H9 (cell line): ENCODE measurements at regions not wholly inside any gene's neighbourhood (a gene's known extent, or its start where the extent isn't known, plus 50 kb on each side); places are given as distances from the start of the nearest gene placed in this dataset.

Source experiments
- DNase-seq: peaks from one replicate; pipeline ENCODE4 v3.0.0-alpha.2; 2017
- H2AFZ ChIP-seq: one replicate; pipeline ENCODE4 v1.6.1; 2013; ENCODE audit warnings: mild to moderate bottlenecking, low read length, control low read depth, moderate library complexity
- H2AK5ac ChIP-seq: 2 replicates; pipeline ENCODE4 v1.6.1; 2013; ENCODE audit warnings: low read length, control low read depth, mixed read lengths; ENCODE audit not compliant: insufficient read length
- H2BK120ac ChIP-seq: one replicate; pipeline ENCODE4 v1.6.1; 2013; ENCODE audit warnings: low read depth, mild to moderate bottlenecking, low read length, control low read depth, inconsistent platforms; ENCODE audit not compliant: poor library complexity, severe bottlenecking
- H2BK12ac ChIP-seq: 2 replicates; pipeline ENCODE4 v1.6.1; 2013; ENCODE audit warnings: low read length, control low read depth, mixed read lengths, low read depth; ENCODE audit not compliant: insufficient read length
- H2BK15ac ChIP-seq: 2 replicates; pipeline ENCODE4 v1.6.1; 2013; ENCODE audit warnings: low read depth, low read length, control low read depth
- H2BK20ac ChIP-seq: one replicate; pipeline ENCODE4 v1.6.1; 2013; ENCODE audit warnings: low read depth, mild to moderate bottlenecking, low read length, control low read depth, inconsistent platforms; ENCODE audit not compliant: poor library complexity, severe bottlenecking
- H2BK5ac ChIP-seq: 2 replicates; pipeline ENCODE4 v1.6.1; 2013; ENCODE audit warnings: low read length, control low read depth, mixed read lengths; ENCODE audit not compliant: insufficient read length
- H3K14ac ChIP-seq: 2 replicates; pipeline ENCODE4 v1.6.1; 2013; ENCODE audit warnings: low read length, control low read depth; ENCODE audit not compliant: insufficient read depth
- H3K18ac ChIP-seq: 2 replicates; pipeline ENCODE4 v1.6.1; 2013; ENCODE audit warnings: low read depth, mild to moderate bottlenecking, mixed read lengths, low read length, control low read depth; ENCODE audit not compliant: insufficient read length
- H3K23ac ChIP-seq: 2 replicates; pipeline ENCODE4 v1.6.1; 2013; ENCODE audit warnings: low read length, control low read depth, mixed read lengths, low read depth; ENCODE audit not compliant: insufficient read length
- H3K23me2 ChIP-seq: 2 replicates; pipeline ENCODE4 v1.6.1; 2013; ENCODE audit warnings: low read depth, mild to moderate bottlenecking, mixed read lengths, low read length, control low read depth; ENCODE audit not compliant: insufficient read length, poor library complexity, severe bottlenecking
- H3K27ac ChIP-seq: 2 replicates; pipeline ENCODE4 v1.5.1; 2013; ENCODE audit warnings: low read length, control low read depth, mixed read lengths, low read depth; ENCODE audit not compliant: insufficient read length
- H3K27me3 ChIP-seq: 2 replicates; pipeline ENCODE4 v1.6.1; 2013; ENCODE audit warnings: low read length, control low read depth, inconsistent platforms; ENCODE audit not compliant: insufficient read depth
- H3K4ac ChIP-seq: 2 replicates; pipeline ENCODE4 v1.6.1; 2013; ENCODE audit warnings: low read depth, mild to moderate bottlenecking, control low read depth, inconsistent platforms, low read length, moderate library complexity
- H3K4me1 ChIP-seq: 2 replicates; pipeline ENCODE4 v1.6.1; 2013; ENCODE audit warnings: low read length, control low read depth, inconsistent platforms; ENCODE audit not compliant: insufficient read depth
- H3K4me2 ChIP-seq: 2 replicates; pipeline ENCODE4 v1.6.1; 2013; ENCODE audit warnings: low read length, control low read depth, mixed read lengths; ENCODE audit not compliant: insufficient read length, insufficient read depth
- H3K56ac ChIP-seq: 2 replicates; pipeline ENCODE4 v1.6.1; 2013; ENCODE audit warnings: low read depth, mild to moderate bottlenecking, mixed read lengths, low read length, control low read depth; ENCODE audit not compliant: insufficient read length
- H3K79me1 ChIP-seq: 2 replicates; pipeline ENCODE4 v1.6.1; 2013; ENCODE audit warnings: low read depth, mild to moderate bottlenecking, moderate library complexity, low read length, control low read depth, inconsistent platforms; ENCODE audit not compliant: insufficient read depth, poor library complexity, severe bottlenecking
- H3K79me2 ChIP-seq: 2 replicates; pipeline ENCODE4 v1.6.1; 2013; ENCODE audit warnings: low read length, control low read depth, inconsistent platforms; ENCODE audit not compliant: insufficient read depth
- H3K9ac ChIP-seq: 2 replicates; pipeline ENCODE4 v1.6.1; 2013; ENCODE audit warnings: low read length, control low read depth, mixed read lengths; ENCODE audit not compliant: insufficient read length; ENCODE audit errors: extremely low read depth
- H3K9me3 ChIP-seq: one replicate; pipeline ENCODE4 v1.6.1; 2013; ENCODE audit warnings: low read depth, low read length, inconsistent platforms; ENCODE audit not compliant: control insufficient read depth
- H3T11ph ChIP-seq: one replicate; pipeline ENCODE4 v1.6.1; 2013; ENCODE audit warnings: mild to moderate bottlenecking, low read length, control low read depth, inconsistent platforms
- H4K20me1 ChIP-seq: one replicate; pipeline ENCODE4 v1.6.1; 2013; ENCODE audit not compliant: control insufficient read depth, insufficient read length, insufficient read depth
- H4K5ac ChIP-seq: 2 replicates; pipeline ENCODE4 v1.6.1; 2013; ENCODE audit warnings: low read depth, mild to moderate bottlenecking, mixed read lengths, low read length, control low read depth; ENCODE audit not compliant: insufficient read length
- H4K8ac ChIP-seq: replicated peaks from 2 replicates; pipeline ENCODE4 v1.6.1; 2013; ENCODE audit warnings: low read length, control low read depth, mixed read lengths, low read depth; ENCODE audit not compliant: insufficient read length
- H4K91ac ChIP-seq: 2 replicates; pipeline ENCODE4 v1.6.1; 2013; ENCODE audit warnings: low read depth, mild to moderate bottlenecking, moderate library complexity, mixed read lengths, low read length, control low read depth; ENCODE audit not compliant: insufficient read length
- H3K27ac Mint-ChIP-seq, 3 experiments: 2 replicates in 2 of 3; 3 replicates in 1 of 3; pipeline ENCODE4 v1.8.0; 2020 to 2021; ENCODE audit warnings: mixed read lengths in 3 of 3, mild to moderate bottlenecking in 1 of 3, moderate library complexity in 1 of 3
- H3K27me3 Mint-ChIP-seq: 2 replicates; pipeline ENCODE4 v1.8.0; 2021; ENCODE audit warnings: low read depth, mild to moderate bottlenecking, moderate library complexity, mixed read lengths
- H3K36me3 Mint-ChIP-seq, 3 experiments: 2 replicates in 2 of 3; 3 replicates in 1 of 3; pipeline ENCODE4 v1.8.0; 2020 to 2021; ENCODE audit warnings: low read depth in 3 of 3, mixed read lengths in 3 of 3; ENCODE audit not compliant: insufficient read depth in 1 of 3
- H3K4me1 Mint-ChIP-seq, 2 experiments: 2 replicates each; pipeline ENCODE4 v1.8.0; 2020; ENCODE audit warnings: mixed read lengths in 2 of 2
- H3K4me3 Mint-ChIP-seq, 2 experiments: 2 replicates in 1 of 2; 3 replicates in 1 of 2; pipeline ENCODE4 v1.8.0; 2020 to 2021; ENCODE audit warnings: mild to moderate bottlenecking in 2 of 2, mixed read lengths in 2 of 2, moderate library complexity in 1 of 2
- H3K9me3 Mint-ChIP-seq, 2 experiments: 2 replicates in 1 of 2; 3 replicates in 1 of 2; pipeline ENCODE4 v1.8.0; 2020; ENCODE audit warnings: mild to moderate bottlenecking in 2 of 2, mixed read lengths in 2 of 2, moderate library complexity in 1 of 2
- CTCF ChIP-seq: fragments of 200-600 bp; sonication (generic); conservative IDR thresholded peaks from 3 replicates; pipeline ENCODE4 v1.8.0; 2021; ENCODE audit warnings: antibody characterized with exemption, mild to moderate bottlenecking
- WGBS: extraction: QIAGEN DNeasy Blood & Tissue Kit; methylation state at CpG from one replicate; pipeline ENCODE4 v1.1.7; 2013; ENCODE audit warnings: missing lambda C conversion rate, low lambda C conversion rate, mixed read lengths; ENCODE audit not compliant: insufficient read length; ENCODE audit errors: extremely low coverage; 5-methylcytosine and 5-hydroxymethylcytosine counted together

- Histone ChIP-seq H3K4me2 (no peak overlapping the region), H2BK120ac (no peak overlapping the region), H3K27me3 (no peaks in the 10 kb centered on the region), H3K18ac (no peak overlapping the region), H3K79me1 (no peaks in the 10 kb centered on the region), H2AFZ (no peak overlapping the region), H3K9me3 (no peaks in the 10 kb centered on the region), H4K8ac (no peak overlapping the region), H3T11ph (no peak overlapping the region), H2BK20ac (no peak overlapping the region), H3K23me2 (no peaks in the 10 kb centered on the region), H4K5ac (no peak overlapping the region), H4K20me1 (no peaks in the 10 kb centered on the region), H2BK15ac (no peak overlapping the region), H3K14ac (no peak overlapping the region), H3K4me1 (no peaks in the 10 kb centered on the region), H2BK12ac (no peak overlapping the region), H3K9ac (no peak overlapping the region), H3K27ac (no peak overlapping the region), H3K4ac (no peak overlapping the region), H2BK5ac (no peak overlapping the region), H4K91ac (no peak overlapping the region), H3K79me2 (no peaks in the 10 kb centered on the region), H3K23ac (no peak overlapping the region), H3K56ac (no peak overlapping the region), H2AK5ac (no peak overlapping the region)
- Mint-ChIP-seq H3K9me3 (no peaks in the 10 kb centered on the region), H3K27ac (no peak overlapping the region), H3K4me3 (no peak overlapping the region), H3K27me3 (peaks cover 3% of the 10 kb centered on the region; the same call in 1 of the 2 replicates), H3K36me3 (no peaks in the 10 kb centered on the region), H3K4me1 (peaks cover 2 to 6% of the 10 kb centered on the region in 2 experiments; a peak in 2 of 4 replicates)
- no peak for TF ChIP-seq CTCF
- no CpG with 5 or more reads among the region's 6 CpGs for WGBS
- no peak for DNase-seq
These were observed 355.1 kb upstream of the MGMT start for GRCh38 chr10:129111922-129112321.
